Omental fat pad (tissue), 3 donors: ENCODE measurements at regions not wholly inside any gene's neighbourhood (a gene's known extent, or its start where the extent isn't known, plus 50 kb on each side); places are given as distances from the start of the nearest gene placed in this dataset.
"Not testable (repeated sequence)": the region's sequence is repeated elsewhere in the genome, so short reads cannot be mapped to it uniquely, and the experiment has no call there.

Source experiments
- ATAC-seq: fragments of 150-250 bp; one replicate; pipeline ENCODE4 v1.9.1; 2016; ENCODE audit warnings: mild to moderate bottlenecking, moderate library complexity; ENCODE audit not compliant: low FRiP score
- DNase-seq: peaks from one replicate; pipeline ENCODE4 v3.0.0-alpha.2; 2019; ENCODE audit warnings: low spot score
- TF ChIP-seq, protein P1 (sequence below), 3 donors: fragments of 450-650 bp; IDR thresholded peaks; one replicate each; pipeline ENCODE4 v1.5.1; 2016 to 2017; ENCODE audit warnings: antibody characterized with exemption in 3 of 3, mild to moderate bottlenecking in 3 of 3, moderate library complexity in 2 of 3

DNA sequence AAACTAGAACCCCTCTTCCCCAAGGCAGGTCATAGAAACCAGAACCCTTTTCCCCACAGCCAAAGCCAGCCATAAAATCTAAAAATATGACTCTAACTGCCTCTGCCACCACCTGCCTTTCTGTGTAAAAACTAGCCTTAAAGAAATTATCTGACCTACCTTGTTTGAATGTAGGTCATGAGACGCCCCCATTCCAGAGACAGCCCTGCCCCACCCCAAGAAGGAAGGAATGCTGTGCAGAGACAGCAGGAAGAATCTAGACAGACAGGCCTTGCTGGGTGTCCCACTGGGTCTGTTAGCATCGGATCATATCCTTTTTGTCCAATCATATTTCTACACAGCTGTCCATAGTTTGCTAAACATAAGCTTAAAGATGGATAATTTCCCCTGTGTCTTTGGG lies 128.4 kb upstream of the RAB4A start:
- TF ChIP-seq, protein P1, sequence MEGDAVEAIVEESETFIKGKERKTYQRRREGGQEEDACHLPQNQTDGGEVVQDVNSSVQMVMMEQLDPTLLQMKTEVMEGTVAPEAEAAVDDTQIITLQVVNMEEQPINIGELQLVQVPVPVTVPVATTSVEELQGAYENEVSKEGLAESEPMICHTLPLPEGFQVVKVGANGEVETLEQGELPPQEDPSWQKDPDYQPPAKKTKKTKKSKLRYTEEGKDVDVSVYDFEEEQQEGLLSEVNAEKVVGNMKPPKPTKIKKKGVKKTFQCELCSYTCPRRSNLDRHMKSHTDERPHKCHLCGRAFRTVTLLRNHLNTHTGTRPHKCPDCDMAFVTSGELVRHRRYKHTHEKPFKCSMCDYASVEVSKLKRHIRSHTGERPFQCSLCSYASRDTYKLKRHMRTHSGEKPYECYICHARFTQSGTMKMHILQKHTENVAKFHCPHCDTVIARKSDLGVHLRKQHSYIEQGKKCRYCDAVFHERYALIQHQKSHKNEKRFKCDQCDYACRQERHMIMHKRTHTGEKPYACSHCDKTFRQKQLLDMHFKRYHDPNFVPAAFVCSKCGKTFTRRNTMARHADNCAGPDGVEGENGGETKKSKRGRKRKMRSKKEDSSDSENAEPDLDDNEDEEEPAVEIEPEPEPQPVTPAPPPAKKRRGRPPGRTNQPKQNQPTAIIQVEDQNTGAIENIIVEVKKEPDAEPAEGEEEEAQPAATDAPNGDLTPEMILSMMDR (IDR thresholded peaks at IDR 0.05): no peak
- no peak for ATAC-seq
- DNase-seq: no peak

DNA sequence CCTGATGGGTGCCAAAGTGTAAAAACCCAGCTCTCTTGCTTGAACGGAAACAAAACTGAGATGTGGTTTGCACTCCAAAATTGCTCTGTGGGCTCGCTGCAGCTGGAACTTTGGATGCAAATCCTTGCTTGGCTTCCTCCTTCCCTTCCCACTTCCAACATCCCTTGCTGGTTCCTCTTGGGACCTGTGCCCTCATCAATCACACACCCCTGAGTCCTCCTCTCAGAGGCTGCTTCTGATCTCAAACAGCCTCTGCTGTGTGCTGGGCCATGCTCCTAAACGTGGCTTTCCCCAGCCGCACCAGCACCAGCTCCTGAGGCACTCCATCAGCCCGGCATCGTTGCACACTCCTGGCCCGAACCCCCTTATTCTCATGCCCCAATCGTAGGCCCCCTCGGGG lies 124.3 kb upstream of the RAB4A start:
- DNase-seq (no peak), ATAC-seq (no peak)
- TF ChIP-seq, protein P1 (IDR thresholded peaks at IDR 0.05): no peak

DNA sequence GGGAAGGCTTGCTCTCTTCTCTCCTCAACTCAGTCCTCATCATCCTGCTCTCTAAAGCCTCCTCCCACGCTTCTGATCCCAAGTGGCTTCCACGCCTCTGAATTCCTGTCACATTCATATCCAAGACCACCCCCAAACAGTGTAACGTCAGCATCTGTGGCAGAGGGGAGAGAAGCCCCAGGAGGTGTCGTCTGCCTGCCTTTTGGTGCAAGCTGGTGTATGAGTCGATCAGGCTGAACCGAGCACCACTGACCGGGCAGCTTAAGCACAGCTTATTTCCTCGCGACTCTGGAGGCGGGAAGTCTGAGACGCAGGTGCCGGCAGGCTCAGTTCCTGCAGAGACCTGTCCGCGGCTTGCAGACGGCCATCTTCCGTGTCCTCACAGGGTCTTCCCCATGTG lies 123.8 kb upstream of the RAB4A start:
- no peak for ATAC-seq
- TF ChIP-seq, protein P1 (IDR thresholded peaks at IDR 0.05): no peak
- DNase-seq: no peak

DNA sequence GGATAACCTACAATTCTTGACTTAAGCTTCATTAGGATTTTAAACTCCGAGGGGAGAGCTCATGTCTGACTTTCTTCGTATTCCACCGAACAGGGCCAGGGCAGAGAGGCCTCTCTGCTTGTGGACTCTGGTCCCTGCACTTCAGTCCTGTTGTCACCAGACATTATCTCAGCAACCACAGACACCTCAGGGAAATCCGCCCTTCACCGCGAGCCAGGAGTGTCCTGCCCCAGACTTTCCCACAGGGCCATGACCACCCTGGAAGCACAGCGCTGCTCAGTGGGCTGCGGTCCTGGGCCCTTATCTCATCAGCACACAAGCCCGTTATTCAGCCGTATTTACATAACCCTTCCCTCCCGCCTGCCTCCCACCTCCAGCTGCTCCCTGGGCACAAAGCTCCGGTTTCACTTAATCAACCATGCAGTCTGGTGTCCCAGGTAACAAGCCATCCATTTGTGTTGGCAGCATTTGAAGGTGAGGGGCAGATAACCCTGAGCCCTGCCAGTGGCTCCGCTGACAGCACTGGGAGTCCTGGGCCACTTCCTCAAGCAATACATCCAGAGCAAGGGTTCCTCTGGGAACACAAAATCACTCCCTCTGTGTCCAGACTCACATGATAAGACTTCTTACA lies 122.8 kb upstream of the RAB4A start:
- ATAC-seq (no peak), DNase-seq (no peak)
- TF ChIP-seq, protein P1 (IDR thresholded peaks at IDR 0.05): no peak

DNA sequence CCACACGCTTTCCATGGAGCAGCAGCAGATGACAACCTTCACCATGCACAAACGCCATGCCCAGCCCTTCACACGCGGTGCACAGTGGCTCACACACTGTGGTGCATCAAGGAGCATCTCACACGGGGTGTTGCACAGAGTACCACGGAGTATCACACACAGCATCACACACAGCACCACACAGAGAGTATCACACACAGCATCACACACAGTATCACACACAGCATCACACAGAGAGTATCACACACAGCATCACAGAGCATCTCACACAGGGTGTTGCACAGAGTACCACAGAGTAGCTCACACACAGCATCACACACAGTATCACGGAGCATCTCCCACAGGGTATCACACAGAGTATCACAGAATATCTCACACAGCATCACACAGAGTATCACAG lies 122.2 kb upstream of the RAB4A start:
- no peak for DNase-seq
- ATAC-seq: no peak
- TF ChIP-seq, protein P1 (IDR thresholded peaks at IDR 0.05): no peak

DNA sequence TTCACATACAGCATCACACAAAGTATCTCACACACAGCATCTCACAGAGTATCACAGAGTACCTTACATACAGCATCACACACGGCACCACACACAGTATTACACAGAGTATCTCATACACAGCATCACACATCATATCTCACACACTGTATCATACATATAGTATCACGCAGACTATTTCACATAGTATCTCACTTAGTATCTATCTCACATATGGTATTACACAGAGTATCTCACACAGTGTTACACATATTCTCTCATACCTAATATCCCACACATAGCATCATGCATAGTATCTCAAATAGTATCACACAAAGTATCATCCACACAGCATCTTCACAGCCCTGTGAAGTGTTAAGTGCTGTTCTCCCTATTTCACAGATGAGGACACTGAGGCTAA lies 121.5 kb upstream of the RAB4A start:
- TF ChIP-seq, protein P1 (IDR thresholded peaks at IDR 0.05): no peak

DNA sequence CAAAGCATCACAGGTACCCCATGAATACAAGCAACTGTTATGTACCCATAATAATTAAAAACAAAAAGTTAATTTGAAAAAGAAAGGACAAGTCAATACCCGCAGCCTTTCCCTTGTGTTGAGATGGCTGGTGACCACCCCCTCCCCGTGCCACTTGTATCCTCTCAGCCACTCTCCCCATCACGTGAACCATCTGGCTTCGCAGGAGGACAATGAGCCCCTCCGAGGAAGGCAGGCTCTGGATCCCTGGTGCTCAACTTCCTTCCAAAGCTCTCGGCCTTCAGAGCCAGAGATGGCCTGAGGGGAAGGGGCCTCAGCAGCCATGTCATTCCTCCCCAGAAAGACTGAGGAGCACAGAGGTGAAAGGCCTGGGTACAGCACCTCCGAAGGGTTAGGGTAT lies 120.4 kb upstream of the RAB4A start:
- ATAC-seq (no peak), DNase-seq (no peak)
- TF ChIP-seq, protein P1 (IDR thresholded peaks at IDR 0.05): no peak

More for the DNA sequence above, 121.5 kb upstream of the RAB4A start:
- ATAC-seq (no peak), DNase-seq (no peak)

DNA sequence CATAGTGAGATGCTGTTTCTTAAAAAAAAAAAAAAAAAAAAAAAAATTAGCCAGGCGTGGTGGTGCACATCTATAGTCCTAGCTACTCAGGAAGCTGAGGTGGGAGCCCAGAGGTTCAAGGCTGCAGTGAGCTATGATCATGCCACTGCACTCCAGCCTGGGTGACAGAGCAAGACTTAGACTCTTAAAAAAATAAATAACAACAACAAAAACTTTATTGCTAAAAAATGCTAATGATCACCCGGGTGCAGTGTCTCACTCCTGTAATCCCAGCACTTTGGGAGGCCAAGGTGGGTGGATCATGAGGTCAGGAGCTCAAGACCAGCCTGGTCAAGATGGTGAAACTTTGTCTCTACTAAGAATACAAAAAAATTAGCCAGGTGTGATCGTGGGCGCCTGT lies 119.5 kb upstream of the RAB4A start:
- not testable (repeated sequence) for DNase-seq, ATAC-seq
